Fibroblast of skin of left quadriceps (primary cell): ENCODE measurements at regions not wholly inside any gene's neighbourhood (a gene's known extent, or its start where the extent isn't known, plus 50 kb on each side); places are given as distances from the start of the nearest gene placed in this dataset.
"Not testable (repeated sequence)": the region's sequence is repeated elsewhere in the genome, so short reads cannot be mapped to it uniquely, and the experiment has no call there.

Experiments used
- DNase-seq, 2 experiments: peaks; one replicate each; pipeline ENCODE4 v3.0.0-alpha.2; 2013; ENCODE audit warnings: low read depth in 2 of 2

GRCh38 chr22:22193923-22194322 is 50.7 kb upstream of the VPREB1 start:
- no peak for DNase-seq

- DNase-seq = not testable (repeated sequence)
Measured at GRCh38 chr22:22193462-22193861, 51.1 kb upstream of the VPREB1 start.

GRCh38 chr22:22193006-22193405 is 51.6 kb upstream of the VPREB1 start:
- DNase-seq = not testable (repeated sequence)

- not testable (repeated sequence) for DNase-seq
Measured at GRCh38 chr22:22189796-22190195, 54.8 kb upstream of the VPREB1 start.

- DNase-seq = not testable (repeated sequence)
Measured at GRCh38 chr22:22187863-22188262, 56.7 kb upstream of the VPREB1 start.

GRCh38 chr22:22187299-22187698 is 57.3 kb upstream of the VPREB1 start:
- DNase-seq = no peak

GRCh38 chr22:22185844-22186499 is 58.6 kb upstream of the VPREB1 start:
- no peak for DNase-seq

GRCh38 chr22:22185217-22185616 is 59.4 kb upstream of the VPREB1 start:
- DNase-seq = no peak

- no peak for DNase-seq
Measured at GRCh38 chr22:22184277-22184807, 60.2 kb upstream of the VPREB1 start.

GRCh38 chr22:22182990-22183264 is 61.7 kb upstream of the VPREB1 start:
- no peak for DNase-seq

- DNase-seq = no peak
Measured at GRCh38 chr22:22182218-22182989, 62.2 kb upstream of the VPREB1 start.

- DNase-seq = no peak
Measured at GRCh38 chr22:22181341-22181850, 63.2 kb upstream of the VPREB1 start.

GRCh38 chr22:22180738-22181285 is 63.8 kb upstream of the VPREB1 start:
- DNase-seq = no peak

- DNase-seq = no peak
Measured at GRCh38 chr22:22179858-22180257, 64.7 kb upstream of the VPREB1 start.

GRCh38 chr22:22178992-22179391 is 65.6 kb upstream of the VPREB1 start:
- no peak for DNase-seq

GRCh38 chr22:22178355-22178965 is 66.1 kb upstream of the VPREB1 start:
- DNase-seq = no peak

- no peak for DNase-seq
Measured at GRCh38 chr22:22176929-22177616, 67.5 kb upstream of the VPREB1 start.

- not testable (repeated sequence) for DNase-seq
Measured at GRCh38 chr22:22172896-22173628, 71.5 kb upstream of the VPREB1 start.

GRCh38 chr22:22171357-22172218 is 73.0 kb upstream of the VPREB1 start:
- no peak for DNase-seq

- DNase-seq = no peak
Measured at GRCh38 chr22:22169923-22170322, 74.7 kb upstream of the VPREB1 start.
